ENCODE measurements at regions not wholly inside any gene's neighbourhood (a gene's known extent, or its start where the extent isn't known, plus 50 kb on each side); places are given as distances from the start of the nearest gene placed in this dataset.

DNA sequence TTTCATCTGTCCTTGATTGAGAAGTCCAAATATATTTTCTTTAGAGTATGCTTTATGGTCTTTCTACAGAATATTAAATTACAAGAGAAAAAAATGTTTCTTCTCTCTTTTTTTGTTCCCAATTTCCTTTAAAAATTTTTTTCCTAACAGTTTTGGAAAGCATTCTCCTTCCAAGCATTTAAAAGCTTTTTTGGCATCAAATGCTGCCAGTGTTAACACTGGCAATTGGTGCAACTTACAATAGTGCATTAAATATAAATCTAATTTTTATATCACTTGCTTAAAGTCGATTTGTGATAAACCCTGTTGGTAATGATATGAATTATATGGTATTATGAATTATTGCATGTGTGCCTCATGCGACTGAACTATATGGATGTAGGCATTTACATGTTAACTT, 165.9 kb upstream of the ELL2 start:
- no peaks in the 10 kb centered on the region for H3K4me1 ChIP-seq
- H3K4me3 ChIP-seq: no peak overlapping the region
- H3K27me3 ChIP-seq: no peaks in the 10 kb centered on the region; the same call in 1 of the 2 replicates
- no peak for DNase-seq
- no peak overlapping the region for H3K27ac ChIP-seq
- H3K9me3 ChIP-seq (replicated peaks): no peaks in the 10 kb centered on the region
- H3K36me3 ChIP-seq: no peaks in the 10 kb centered on the region

DNA sequence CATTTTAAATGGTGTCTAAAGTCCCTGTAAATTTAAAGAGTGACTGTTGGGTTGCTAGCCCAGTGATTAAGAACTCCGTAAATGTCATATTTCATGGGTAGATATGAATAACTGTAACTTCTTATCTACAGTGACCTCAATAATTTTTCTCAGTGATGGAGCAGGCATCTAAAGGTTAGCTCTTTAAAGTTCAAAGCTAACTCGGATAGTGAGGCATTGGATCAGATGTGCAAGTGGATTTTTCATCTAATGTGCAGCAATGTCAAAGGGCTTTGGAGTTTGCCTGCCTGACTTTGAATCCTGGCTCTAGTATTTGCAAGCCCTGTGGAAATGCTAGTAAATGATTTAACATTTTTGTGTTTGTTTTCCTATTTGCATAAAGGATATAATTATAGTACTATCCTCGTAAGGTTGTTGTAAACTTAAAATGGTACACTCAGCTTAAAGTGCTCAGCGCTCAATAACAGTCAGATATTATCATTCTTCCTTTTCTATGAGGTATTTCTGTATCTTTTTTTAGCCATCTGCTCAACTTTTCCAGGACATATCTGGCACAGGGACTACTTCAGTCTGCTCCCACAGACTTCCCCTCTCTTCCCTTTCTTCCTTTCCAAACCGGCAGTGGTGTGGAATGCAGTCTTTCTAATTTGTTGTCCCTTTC, 163.7 kb upstream of the ELL2 start:
- Histone ChIP-seq H3K9me3 (replicated peaks) (no peaks in the 10 kb centered on the region), H3K27ac (no peak overlapping the region), H3K36me3 (no peaks in the 10 kb centered on the region), H3K4me1 (no peaks in the 10 kb centered on the region), H3K27me3 (no peaks in the 10 kb centered on the region; the same call in 1 of the 2 replicates), H3K4me3 (no peak overlapping the region)
- no peak for DNase-seq

DNA sequence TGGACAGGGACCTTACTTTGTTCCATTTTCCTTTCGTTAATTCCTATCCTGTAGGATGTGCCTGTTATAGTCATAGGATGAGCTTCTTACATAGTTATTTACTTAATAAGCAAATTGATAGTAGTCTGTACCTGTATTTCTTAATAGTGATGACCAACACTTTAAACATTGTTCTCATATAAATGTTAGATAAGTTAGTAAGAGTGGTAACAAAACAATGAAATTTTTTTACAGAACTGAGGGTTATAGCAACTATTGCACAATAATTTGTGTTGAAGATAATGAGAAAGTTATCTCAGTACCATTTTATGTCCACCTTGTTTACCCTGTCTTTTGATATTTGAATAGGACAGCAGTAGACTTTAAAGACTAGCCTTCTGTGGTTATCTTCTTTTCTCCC, 162.9 kb upstream of the ELL2 start:
- Histone ChIP-seq H3K36me3 (no peaks in the 10 kb centered on the region), H3K27me3 (no peaks in the 10 kb centered on the region; the same call in 1 of the 2 replicates), H3K27ac (no peak overlapping the region), H3K4me1 (no peaks in the 10 kb centered on the region), H3K4me3 (no peak overlapping the region), H3K9me3 (replicated peaks) (no peaks in the 10 kb centered on the region)
- DNase-seq: no peak

DNA sequence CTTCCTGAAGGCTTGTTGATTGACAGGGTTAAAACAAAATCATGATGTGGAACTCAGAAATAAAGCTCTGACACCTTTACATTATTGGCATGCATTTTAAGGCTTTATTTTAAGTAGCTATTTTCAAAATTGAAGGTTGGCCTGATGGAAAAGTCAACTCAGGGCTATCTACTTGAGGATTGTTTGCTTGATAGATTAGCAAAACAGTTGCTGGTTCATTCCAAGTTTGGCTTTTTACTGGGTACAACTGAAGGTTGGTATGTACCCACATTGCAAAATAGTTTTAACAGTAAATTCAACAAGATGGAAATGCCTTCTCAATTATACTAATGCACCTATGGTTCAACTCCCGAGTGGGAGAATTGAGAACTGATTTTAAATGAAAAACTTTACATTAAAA, 161.8 kb upstream of the ELL2 start:
- H3K36me3 ChIP-seq: no peaks in the 10 kb centered on the region
- H3K4me1 ChIP-seq: no peaks in the 10 kb centered on the region
- no peak for DNase-seq
- H3K27ac ChIP-seq: no peak overlapping the region
- no peaks in the 10 kb centered on the region; the same call in 1 of the 2 replicates for H3K27me3 ChIP-seq
- no peaks in the 10 kb centered on the region for H3K9me3 ChIP-seq (replicated peaks)
- H3K4me3 ChIP-seq: no peak overlapping the region

DNA sequence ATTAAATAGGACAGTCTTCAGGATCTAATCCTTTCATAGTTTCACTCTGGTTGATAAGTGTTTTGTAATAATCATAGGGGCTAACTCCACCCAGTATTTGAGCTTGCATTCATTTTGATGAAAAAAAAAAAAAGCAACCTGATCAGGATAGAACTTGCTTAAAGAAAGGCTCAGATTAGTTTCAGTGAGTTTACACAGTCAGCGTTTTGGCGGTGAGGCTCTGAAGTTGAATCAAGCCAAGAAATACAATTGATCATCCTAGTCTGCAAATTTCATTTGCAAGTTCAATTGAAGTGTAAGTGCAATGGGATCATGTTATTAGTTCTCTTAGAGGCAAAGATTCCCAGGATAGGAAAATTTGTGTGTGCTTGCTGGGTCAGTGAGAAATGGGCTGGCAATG, 159.7 kb upstream of the ELL2 start:
- no peaks in the 10 kb centered on the region for H3K36me3 ChIP-seq
- H3K27ac ChIP-seq: no peak overlapping the region
- no peaks in the 10 kb centered on the region; the same call in 1 of the 2 replicates for H3K27me3 ChIP-seq
- no peaks in the 10 kb centered on the region for H3K4me1 ChIP-seq
- H3K9me3 ChIP-seq (replicated peaks): 0 out of 2 replicates have a peak, but pooled peaks cover 2% of the 10 kb centered on the region
- no peak for DNase-seq
- H3K4me3 ChIP-seq: no peak overlapping the region

DNA sequence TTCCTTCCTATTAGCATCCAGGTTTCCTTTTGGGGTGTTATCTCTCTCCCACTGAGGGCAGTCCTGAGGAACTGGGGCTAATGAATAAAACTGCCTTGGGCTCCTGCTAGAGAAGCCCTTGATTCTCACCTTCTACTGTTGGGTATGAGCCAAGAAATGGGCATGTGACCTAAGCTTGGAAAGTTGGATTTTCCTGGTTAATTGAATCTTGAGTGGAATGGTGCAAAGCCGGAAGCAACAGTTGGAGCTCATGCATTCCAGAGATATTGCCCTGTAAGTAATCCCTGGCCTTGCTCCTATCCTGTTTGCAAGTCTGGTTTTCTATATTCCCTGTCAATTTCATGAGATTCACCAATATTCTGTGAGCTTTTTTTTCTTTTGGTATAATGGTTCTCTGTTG, 158.5 kb upstream of the ELL2 start:
- H3K4me3 ChIP-seq: no peak overlapping the region
- no peaks in the 10 kb centered on the region for H3K36me3 ChIP-seq
- peak in 1 of 2 experiments; percentile 21 for DNase-seq
- no peaks in the 10 kb centered on the region for H3K4me1 ChIP-seq
- H3K27me3 ChIP-seq: no peaks in the 10 kb centered on the region; the same call in 1 of the 2 replicates
- H3K27ac ChIP-seq: no peak overlapping the region
- H3K9me3 ChIP-seq (replicated peaks): 0 out of 2 replicates have a peak, but pooled peaks cover 2% of the 10 kb centered on the region

DNA sequence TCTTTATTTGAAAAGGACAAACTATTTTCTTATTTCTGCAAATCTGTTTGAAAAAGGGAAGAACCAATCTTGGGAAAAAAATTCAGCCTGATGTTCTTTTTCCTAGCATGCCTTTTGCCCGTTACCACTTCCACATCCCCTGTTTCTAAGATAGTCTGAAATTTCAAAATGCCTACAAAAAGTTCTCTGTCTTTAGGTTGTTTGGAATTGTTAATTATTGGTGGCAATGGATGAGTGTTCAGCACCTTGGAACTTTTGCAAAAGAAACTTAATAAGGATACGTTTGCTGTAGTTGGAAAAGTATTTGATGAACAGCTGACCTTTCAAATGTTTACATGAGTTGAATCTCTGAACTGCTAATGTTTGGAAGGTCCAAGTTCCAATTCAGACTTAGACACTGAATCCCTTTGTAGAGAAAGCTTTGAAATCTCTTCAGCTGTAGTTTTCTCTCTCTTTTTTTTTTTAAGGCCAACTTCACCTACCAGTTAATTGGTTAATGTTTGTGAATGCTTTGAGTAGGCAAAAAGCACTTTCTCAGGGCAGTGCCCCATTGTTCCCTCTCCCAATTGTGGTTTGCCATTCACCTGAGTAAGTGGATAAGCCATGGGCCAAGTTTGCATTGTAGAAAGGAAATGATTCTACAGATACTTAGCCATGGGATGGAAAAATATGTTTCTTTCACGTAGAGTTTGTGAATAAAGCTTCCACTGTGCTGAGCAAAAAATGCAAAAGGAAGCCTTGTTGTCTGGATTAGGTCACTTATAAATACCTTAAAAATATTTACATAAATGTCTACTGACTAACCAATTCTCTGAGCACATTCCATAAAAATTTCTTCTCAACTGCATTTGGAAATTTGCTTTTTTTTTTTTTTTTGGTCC, 156.4 kb upstream of the ELL2 start:
- H3K27me3 ChIP-seq: no peaks in the 10 kb centered on the region; the same call in 1 of the 2 replicates
- H3K36me3 ChIP-seq: no peaks in the 10 kb centered on the region
- DNase-seq: no peak
- no peaks in the 10 kb centered on the region for H3K4me1 ChIP-seq
- no peak overlapping the region for H3K4me3 ChIP-seq
- H3K27ac ChIP-seq: no peak overlapping the region
- 0 out of 2 replicates have a peak, but pooled peaks cover 2% of the 10 kb centered on the region for H3K9me3 ChIP-seq (replicated peaks)

DNA sequence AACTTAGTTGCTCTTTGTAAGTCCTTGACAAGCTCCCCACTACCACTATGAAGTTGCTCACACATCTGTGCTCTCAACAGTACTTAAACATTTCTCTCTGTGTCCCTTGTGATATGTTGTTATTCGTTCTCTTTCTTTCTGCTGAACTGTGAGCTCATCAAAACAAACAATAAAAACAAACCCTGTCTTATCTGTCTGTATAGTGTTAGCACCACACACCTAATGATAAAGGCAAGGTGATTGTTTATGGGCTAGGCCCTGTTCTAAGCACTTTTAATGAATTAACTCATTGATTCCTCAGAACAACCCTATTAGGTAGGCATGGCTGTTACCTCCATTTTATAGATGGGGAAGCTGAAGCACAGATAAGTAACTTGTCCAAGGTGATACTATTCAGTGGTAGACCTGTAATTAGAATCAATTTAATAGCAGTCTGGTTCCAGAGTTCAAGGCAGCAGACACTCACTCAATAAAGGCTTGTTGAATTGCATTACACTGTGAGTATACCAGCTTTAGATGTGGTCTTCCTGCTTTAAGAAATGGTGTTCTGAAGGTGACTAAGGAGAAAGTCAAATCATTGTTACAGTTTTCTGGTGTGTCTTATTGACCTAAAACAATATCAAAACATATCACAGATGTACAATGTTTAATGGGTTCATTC, 153.6 kb upstream of the ELL2 start:
- DNase-seq: no peak
- Histone ChIP-seq H3K27me3 (no peaks in the 10 kb centered on the region), H3K27ac (no peak overlapping the region), H3K36me3 (no peaks in the 10 kb centered on the region), H3K4me3 (no peak overlapping the region), H3K4me1 (no peaks in the 10 kb centered on the region), H3K9me3 (replicated peaks) (0 out of 2 replicates have a peak, but pooled peaks cover 2% of the 10 kb centered on the region)

DNA sequence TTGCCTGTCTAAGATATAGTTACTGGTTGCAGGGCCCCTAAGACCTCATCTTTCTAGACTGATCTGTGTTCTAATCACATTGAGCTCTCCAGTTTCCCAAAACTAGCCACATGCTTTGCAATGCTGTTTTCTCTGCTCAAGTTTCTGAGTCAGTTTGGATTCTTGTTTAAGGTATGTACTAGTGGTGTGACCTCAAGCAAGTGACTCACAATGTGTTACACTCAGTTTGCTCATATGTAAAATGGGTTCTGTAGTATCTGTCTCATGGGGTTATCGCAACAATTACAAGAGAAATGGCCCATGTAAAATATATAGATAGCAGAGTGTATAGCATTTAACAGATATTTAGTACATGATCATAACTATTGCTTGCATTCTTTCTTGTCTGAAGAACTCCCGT, 153.1 kb upstream of the ELL2 start:
- Histone ChIP-seq H3K4me3 (no peak overlapping the region), H3K9me3 (replicated peaks) (0 out of 2 replicates have a peak, but pooled peaks cover 2% of the 10 kb centered on the region), H3K4me1 (no peaks in the 10 kb centered on the region), H3K36me3 (no peaks in the 10 kb centered on the region), H3K27ac (no peak overlapping the region), H3K27me3 (no peaks in the 10 kb centered on the region)
- DNase-seq: no peak

DNA sequence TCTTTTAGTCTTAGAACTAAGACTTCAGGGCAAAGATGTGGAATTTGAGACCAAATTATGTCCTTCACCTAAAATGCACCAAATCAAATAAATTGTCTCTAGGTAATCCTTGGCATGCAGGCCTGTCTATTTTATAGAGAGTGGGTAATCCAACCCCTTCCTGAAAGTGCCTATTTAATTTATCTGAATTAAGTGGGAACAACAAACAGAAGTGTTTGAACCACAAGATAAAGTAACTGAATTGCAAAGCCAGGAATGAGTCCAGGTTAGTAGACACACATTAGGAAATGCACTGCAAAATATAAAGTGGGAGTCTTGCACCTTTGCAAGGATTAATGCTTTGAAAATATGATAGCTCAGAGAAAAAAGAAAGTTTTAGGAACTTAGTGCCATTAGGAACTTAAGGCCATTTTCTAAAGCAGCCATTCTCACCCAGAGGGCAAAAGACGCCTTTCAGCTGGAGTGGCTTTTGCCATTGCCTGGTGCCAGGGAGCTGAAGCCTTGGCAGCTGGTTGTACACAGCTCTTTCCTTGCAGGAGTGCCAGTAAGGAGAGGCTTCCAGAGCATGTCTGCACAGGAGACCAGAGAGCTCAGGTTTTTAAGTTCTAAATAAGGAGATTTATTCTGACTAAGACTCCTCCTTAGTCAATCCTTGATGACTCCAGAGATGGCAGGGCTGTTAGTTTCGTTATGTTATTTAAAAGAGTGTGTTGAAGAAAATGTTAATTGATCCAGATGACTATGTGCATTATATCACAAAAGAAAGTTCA, 151.7 kb upstream of the ELL2 start:
- no peak overlapping the region for H3K27ac ChIP-seq
- DNase-seq: no peak
- no peaks in the 10 kb centered on the region for H3K27me3 ChIP-seq
- no peaks in the 10 kb centered on the region for H3K4me1 ChIP-seq
- 0 out of 2 replicates have a peak, but pooled peaks cover 2% of the 10 kb centered on the region for H3K9me3 ChIP-seq (replicated peaks)
- no peak overlapping the region for H3K4me3 ChIP-seq
- H3K36me3 ChIP-seq: no peaks in the 10 kb centered on the region

DNA sequence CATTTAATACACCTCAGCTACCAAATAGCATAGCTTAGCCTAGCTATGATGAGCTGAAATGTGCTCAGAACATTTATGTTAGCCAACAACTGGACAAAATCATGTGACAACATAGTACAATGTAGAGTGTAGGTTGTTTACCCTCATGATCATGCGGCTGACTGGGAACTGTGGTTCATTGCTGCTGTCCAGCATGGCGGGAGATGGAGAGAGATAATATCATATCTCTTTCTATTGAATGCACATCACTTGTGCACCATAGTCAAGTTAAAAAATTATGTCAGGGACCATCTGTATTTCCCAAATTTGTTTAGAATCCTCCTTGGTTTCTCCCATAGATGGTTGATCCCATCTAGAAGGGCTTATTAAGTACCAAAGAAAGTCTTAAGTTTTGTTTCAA, 151.1 kb upstream of the ELL2 start:
- no peak overlapping the region for H3K4me3 ChIP-seq
- H3K27me3 ChIP-seq: no peaks in the 10 kb centered on the region
- H3K4me1 ChIP-seq: no peaks in the 10 kb centered on the region
- H3K36me3 ChIP-seq: no peaks in the 10 kb centered on the region
- DNase-seq: no peak
- 0 out of 2 replicates have a peak, but pooled peaks cover 2% of the 10 kb centered on the region for H3K9me3 ChIP-seq (replicated peaks)
- no peak overlapping the region for H3K27ac ChIP-seq

DNA sequence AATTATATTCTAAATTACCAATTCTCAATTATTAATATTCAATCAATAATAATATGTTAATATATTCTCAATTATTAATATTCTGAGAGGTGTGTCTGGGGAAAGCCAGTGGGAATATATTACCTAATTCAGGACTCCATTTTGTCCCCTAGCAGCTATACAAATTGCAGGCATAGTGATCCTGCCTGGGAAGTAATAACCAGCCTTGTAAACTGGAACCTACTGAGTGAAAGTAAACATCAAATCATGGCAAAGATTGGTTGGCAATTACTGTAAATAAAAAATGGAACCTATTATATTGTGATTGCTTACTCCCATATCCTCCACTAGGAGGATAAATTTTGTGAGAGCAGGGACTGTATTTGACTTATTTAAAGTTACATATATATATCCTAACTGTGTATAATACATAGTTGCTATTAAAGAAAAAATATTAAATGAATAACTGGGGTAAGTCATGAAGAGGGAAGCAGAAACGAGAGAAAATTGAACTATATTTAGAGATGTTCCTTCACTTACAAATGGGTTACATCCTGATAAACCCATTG, 150.5 kb upstream of the ELL2 start:
- Histone ChIP-seq H3K36me3 (no peaks in the 10 kb centered on the region), H3K27ac (no peak overlapping the region), H3K27me3 (no peaks in the 10 kb centered on the region), H3K9me3 (replicated peaks) (0 out of 2 replicates have a peak, but pooled peaks cover under 1% of the 10 kb centered on the region), H3K4me3 (no peak overlapping the region), H3K4me1 (no peaks in the 10 kb centered on the region)
- no peak for DNase-seq

DNA sequence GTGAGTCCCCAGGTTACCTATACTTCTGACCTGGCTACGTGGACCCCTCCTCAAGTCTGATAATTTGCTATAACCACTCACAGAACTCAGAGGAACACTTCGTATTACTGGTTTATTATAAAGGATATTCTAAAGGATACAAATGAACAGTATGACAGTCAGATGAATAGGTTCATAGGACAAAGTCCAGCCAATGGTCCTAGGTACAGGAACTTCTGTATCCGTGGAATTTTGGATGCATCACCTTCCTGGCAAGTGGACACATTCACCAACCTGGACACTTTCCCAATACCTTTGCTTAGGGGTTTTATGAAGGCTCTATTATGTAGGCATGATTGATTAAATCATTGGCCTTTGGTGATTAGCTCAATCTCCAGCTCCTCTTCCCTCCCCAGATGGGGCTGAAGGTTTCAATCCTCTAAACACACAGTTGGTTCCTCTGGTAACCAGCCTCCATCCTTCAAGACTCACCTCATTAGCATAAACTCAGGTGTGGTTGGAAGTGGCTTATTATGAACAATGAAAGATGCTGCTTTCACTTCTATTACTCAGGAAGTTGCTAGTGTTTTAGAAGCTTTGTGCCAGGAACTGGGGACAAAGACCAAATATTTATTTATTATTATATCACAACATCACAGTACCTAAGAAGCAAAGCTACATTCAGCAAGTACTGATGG, 149.6 kb upstream of the ELL2 start:
- Histone ChIP-seq H3K9me3 (replicated peaks) (no peaks in the 10 kb centered on the region), H3K36me3 (no peaks in the 10 kb centered on the region), H3K27ac (no peak overlapping the region), H3K4me3 (no peak overlapping the region), H3K27me3 (no peaks in the 10 kb centered on the region), H3K4me1 (no peaks in the 10 kb centered on the region)
- DNase-seq: no peak

DNA sequence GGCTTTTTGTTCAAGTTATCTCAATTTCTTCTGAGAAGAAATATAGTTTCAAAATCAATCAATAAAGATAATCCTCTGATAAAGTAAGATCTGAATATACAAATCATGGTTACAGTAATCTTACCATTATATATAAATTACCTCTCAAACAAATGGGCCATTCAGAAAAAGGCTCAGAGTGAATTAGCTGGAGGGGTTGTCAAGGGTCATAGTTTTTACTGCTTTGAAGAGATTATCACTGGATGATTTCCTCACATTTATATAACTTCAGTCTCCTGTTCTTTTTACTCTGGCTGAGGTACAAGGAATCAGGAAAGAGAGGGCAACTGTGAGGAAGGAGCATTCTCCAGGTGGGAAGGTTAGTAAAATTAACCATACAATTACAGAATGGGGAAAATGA, 148.6 kb upstream of the ELL2 start:
- no peak overlapping the region for H3K4me3 ChIP-seq
- no peaks in the 10 kb centered on the region for H3K9me3 ChIP-seq (replicated peaks)
- no peaks in the 10 kb centered on the region for H3K36me3 ChIP-seq
- H3K4me1 ChIP-seq: no peaks in the 10 kb centered on the region
- no peaks in the 10 kb centered on the region for H3K27me3 ChIP-seq
- DNase-seq: no peak
- H3K27ac ChIP-seq: no peak overlapping the region

Measured in SJCRH30 (cell line).